Spinal cord (tissue), 9 donors: ENCODE measurements at regions not wholly inside any gene's neighbourhood (a gene's known extent, or its start where the extent isn't known, plus 50 kb on each side); places are given as distances from the start of the nearest gene placed in this dataset.

Experiments used
- DNase-seq, 6 donors: peaks; one replicate each; pipeline versions ENCODE4 v3.0.0 to v3.0.0-alpha.2; 2013 to 2015; ENCODE audit warnings: low spot score in 6 of 6, low read depth in 4 of 6
- H3K27ac ChIP-seq: one replicate; pipeline ENCODE4 v1.5.1; 2013; ENCODE audit warnings: low read depth, low read length, control low read depth
- H3K27me3 ChIP-seq: one replicate; pipeline ENCODE4 v1.6.1; 2013; ENCODE audit warnings: low read length; ENCODE audit not compliant: control insufficient read depth, insufficient read depth
- H3K36me3 ChIP-seq: one replicate; pipeline ENCODE4 v1.6.1; 2013; ENCODE audit warnings: low read length; ENCODE audit not compliant: control insufficient read depth, insufficient read depth
- H3K4me1 ChIP-seq: one replicate; pipeline ENCODE4 v1.6.1; 2013; ENCODE audit warnings: low read length; ENCODE audit not compliant: control insufficient read depth, insufficient read depth
- H3K4me3 ChIP-seq: one replicate; pipeline ENCODE4 v1.5.1; 2013; ENCODE audit warnings: low read depth, low read length, control low read depth
- H3K9me3 ChIP-seq: one replicate; pipeline ENCODE4 v1.6.1; 2013; ENCODE audit warnings: low read length; ENCODE audit not compliant: control insufficient read depth, insufficient read depth
- WGBS: methylation state at CpG from one replicate; pipeline ENCODE4 v1.1.5; 2013; ENCODE audit warnings: missing lambda C conversion rate; ENCODE audit not compliant: insufficient coverage; 5-methylcytosine and 5-hydroxymethylcytosine counted together
- donor health status: healthy.

DNA sequence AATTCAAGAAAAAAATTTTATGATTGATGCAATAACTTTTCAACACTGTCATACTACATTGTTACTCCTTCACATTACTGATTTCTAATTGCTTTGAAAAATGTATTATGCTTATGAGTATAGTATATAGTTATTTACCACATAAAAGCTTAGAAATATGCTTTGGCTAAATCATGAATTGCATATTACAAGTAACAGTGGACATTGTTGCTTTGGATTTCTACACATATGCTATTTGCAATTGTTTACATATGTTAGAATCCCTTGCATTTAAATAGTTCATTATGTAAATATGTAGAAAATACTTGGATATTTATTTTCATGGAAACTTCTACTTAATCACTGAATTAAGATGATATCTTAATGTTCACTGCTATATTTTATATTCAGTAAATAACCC is 577.5 kb downstream of the QKI start:
- H3K27me3 ChIP-seq: no peaks in the 10 kb centered on the region
- no peaks in the 10 kb centered on the region for H3K4me1 ChIP-seq
- no peak overlapping the region for H3K27ac ChIP-seq
- H3K36me3 ChIP-seq: no peaks in the 10 kb centered on the region
- DNase-seq: no peak
- H3K4me3 ChIP-seq: no peak overlapping the region
- H3K9me3 ChIP-seq: no peaks in the 10 kb centered on the region

GRCh38 chr6:163991321-163991720 is 576.8 kb downstream of the QKI start:
- DNase-seq: peak in 2 of 6 donors; percentile 28 to 53
- Histone ChIP-seq H3K27ac (no peak overlapping the region), H3K4me3 (no peak overlapping the region), H3K36me3 (no peaks in the 10 kb centered on the region), H3K9me3 (no peaks in the 10 kb centered on the region), H3K4me1 (peaks cover under 1% of the 10 kb centered on the region), H3K27me3 (no peaks in the 10 kb centered on the region)
- 71% methylated on average over 1 of the region's 4 CpGs for WGBS

DNA sequence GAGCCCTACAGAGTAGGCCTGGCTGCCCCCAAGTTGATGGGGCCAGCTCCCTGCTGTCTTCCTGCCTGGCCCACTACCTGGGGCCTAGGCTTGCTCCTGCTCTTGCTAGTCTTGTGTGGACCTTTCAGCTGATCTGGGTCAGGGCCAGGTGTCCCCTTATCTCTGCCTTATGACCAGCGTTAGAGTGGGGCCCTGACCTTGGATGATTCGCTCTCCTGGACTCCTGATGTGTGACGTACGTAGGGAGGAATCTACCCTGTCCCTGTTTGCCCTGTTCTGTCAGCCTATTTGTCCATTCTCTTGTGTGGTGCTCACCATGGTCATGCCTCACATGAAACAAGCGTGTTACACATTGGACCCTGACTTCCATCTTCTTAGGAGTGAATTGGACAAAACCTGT is 571.8 kb downstream of the QKI start:
- no peak overlapping the region for H3K4me3 ChIP-seq
- WGBS: 100% methylated on average over 4 of the region's 5 CpGs
- no peaks in the 10 kb centered on the region for H3K36me3 ChIP-seq
- H3K27me3 ChIP-seq: no peaks in the 10 kb centered on the region
- DNase-seq: no peak
- peak overlapping the region; percentile 38 for H3K27ac ChIP-seq
- H3K9me3 ChIP-seq: no peaks in the 10 kb centered on the region
- peaks cover 17% of the 10 kb centered on the region for H3K4me1 ChIP-seq

- Histone ChIP-seq H3K27me3 (no peaks in the 10 kb centered on the region), H3K36me3 (no peaks in the 10 kb centered on the region), H3K4me1 (peaks cover 17% of the 10 kb centered on the region), H3K27ac (peak overlapping the region; percentile 38), H3K4me3 (no peak overlapping the region), H3K9me3 (no peaks in the 10 kb centered on the region)
- peak in 1 of 6 donors; percentile 7 for DNase-seq
- 68% methylated on average over 11 of the region's 11 CpGs for WGBS
These were observed 571.2 kb downstream of the QKI start for GRCh38 chr6:163985710-163986109.

DNA sequence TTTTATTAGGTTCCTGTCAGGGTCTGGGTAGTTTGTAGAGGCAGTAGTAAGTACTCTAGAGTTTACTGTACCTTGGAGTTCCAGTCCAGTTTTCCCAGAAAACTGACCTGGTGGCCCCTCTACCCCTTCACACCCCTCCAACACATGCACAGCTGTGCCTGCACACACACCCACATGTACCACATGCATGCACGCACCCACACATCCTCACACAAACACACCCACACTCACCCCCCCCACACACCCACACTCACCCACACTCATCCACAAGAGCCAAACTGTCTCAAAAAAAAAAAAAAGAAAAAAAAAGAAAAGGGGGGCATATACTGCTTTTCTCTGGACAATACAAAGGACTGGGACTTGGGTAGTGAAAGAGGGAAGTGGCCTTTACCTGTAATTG is 570.5 kb downstream of the QKI start:
- Histone ChIP-seq H3K27ac (peak overlapping the region; percentile 12), H3K9me3 (no peaks in the 10 kb centered on the region), H3K4me1 (peaks cover 17% of the 10 kb centered on the region), H3K4me3 (no peak overlapping the region), H3K27me3 (no peaks in the 10 kb centered on the region), H3K36me3 (no peaks in the 10 kb centered on the region)
- DNase-seq: no peak
- 100% methylated on average over 1 of the region's 1 CpG for WGBS

- DNase-seq: peak in 2 of 6 donors; percentile 18 to 23
- H3K4me1 ChIP-seq: peaks cover 17% of the 10 kb centered on the region
- H3K36me3 ChIP-seq: no peaks in the 10 kb centered on the region
- H3K27ac ChIP-seq: peak overlapping the region; percentile 78
- no peaks in the 10 kb centered on the region for H3K27me3 ChIP-seq
- H3K4me3 ChIP-seq: no peak overlapping the region
- no peaks in the 10 kb centered on the region for H3K9me3 ChIP-seq
- WGBS: 73% methylated on average over 9 of the region's 9 CpGs
These were observed 569.8 kb downstream of the QKI start for GRCh38 chr6:163984124-163984936.

- Histone ChIP-seq H3K4me3 (no peak overlapping the region), H3K27ac (peak overlapping the region; percentile 78), H3K4me1 (peaks cover 17% of the 10 kb centered on the region), H3K36me3 (no peaks in the 10 kb centered on the region), H3K9me3 (peaks cover 1% of the 10 kb centered on the region), H3K27me3 (no peaks in the 10 kb centered on the region)
- 11% methylated on average over 7 of the region's 10 CpGs for WGBS
- peak in 5 of 6 donors; percentile 30 to 86 (median 62) for DNase-seq
These were observed 569.2 kb downstream of the QKI start for GRCh38 chr6:163983679-163984078.

DNA sequence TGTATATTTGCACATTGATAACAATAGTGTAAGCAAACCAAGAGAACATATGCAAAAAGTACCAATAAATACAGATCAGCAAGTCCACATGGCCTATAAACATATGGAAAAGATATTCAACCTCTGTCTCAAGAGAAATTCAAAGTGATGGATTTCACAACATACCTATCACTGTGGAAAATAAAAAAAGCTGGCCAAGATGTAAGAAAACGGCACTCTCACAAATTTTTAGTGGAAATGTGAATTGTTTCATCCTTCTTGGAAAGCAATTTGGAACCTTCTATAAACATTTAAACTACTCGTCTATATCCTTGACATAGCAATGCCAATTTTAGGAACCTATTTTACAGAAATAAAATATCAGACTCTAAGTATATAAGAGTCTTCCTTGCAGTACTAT is 559.8 kb downstream of the QKI start:
- no peak overlapping the region for H3K27ac ChIP-seq
- no peak overlapping the region for H3K4me3 ChIP-seq
- no peaks in the 10 kb centered on the region for H3K4me1 ChIP-seq
- no CpG with 5 or more reads among the region's 2 CpGs for WGBS
- H3K27me3 ChIP-seq: no peaks in the 10 kb centered on the region
- no peak for DNase-seq
- H3K36me3 ChIP-seq: no peaks in the 10 kb centered on the region
- H3K9me3 ChIP-seq: peaks cover 4% of the 10 kb centered on the region

GRCh38 chr6:163971841-163972838 is 557.6 kb downstream of the QKI start:
- no peaks in the 10 kb centered on the region for H3K4me1 ChIP-seq
- no peaks in the 10 kb centered on the region for H3K27me3 ChIP-seq
- no peaks in the 10 kb centered on the region for H3K36me3 ChIP-seq
- 97% methylated on average over 46 of the region's 59 CpGs for WGBS
- DNase-seq: no peak
- H3K4me3 ChIP-seq: no peak overlapping the region
- peaks cover 3% of the 10 kb centered on the region for H3K9me3 ChIP-seq
- no peak overlapping the region for H3K27ac ChIP-seq
